Pancreas (tissue), 10 donors: ENCODE measurements at regions not wholly inside any gene's neighbourhood (a gene's known extent, or its start where the extent isn't known, plus 50 kb on each side); places are given as distances from the start of the nearest gene placed in this dataset.

Experiments used
- ATAC-seq, 4 donors: fragments of 200-7000 bp; cut with Tn5 transposase; one replicate each; pipeline versions ENCODE4 v1.8.0 to v1.9.1; 2020; ENCODE audit warnings: mild to moderate bottlenecking in 4 of 4, moderate library complexity in 4 of 4
- DNase-seq, 6 donors: peaks; one replicate each; pipeline ENCODE4 v3.0.0-alpha.2; 2020
- FAIRE-seq: peaks from 2 replicates; lab custom pipeline; 2012; peaks lifted over from hg19 to GRCh38; lab: Jason Lieb, UNC
- H3K27ac ChIP-seq, 4 donors: fragments of 200-600 bp; sonication (generic); 1 replicate in 3 of 4; 2 replicates in 1 of 4; pipeline versions ENCODE4 v1.5.0 to v1.8.0; 2020
- H3K27me3 ChIP-seq, 4 donors: fragments of 200-600 bp; one replicate each; pipeline ENCODE4 v1.8.0; 2021
- H3K36me3 ChIP-seq, 3 donors: fragments of 200-600 bp; sonication (generic) in 1 of 3; one replicate each; pipeline versions ENCODE4 v1.5.0 to v1.8.0; 2020 to 2021
- H3K4me1 ChIP-seq, 3 donors: fragments of 200-600 bp; one replicate each; pipeline ENCODE4 v1.8.0; 2021
- H3K4me3 ChIP-seq, 4 donors: fragments of 200-600 bp; sonication (generic) in 2 of 4; one replicate each; pipeline versions ENCODE4 v1.5.0 to v1.8.0; 2020 to 2021
- H3K9me3 ChIP-seq, 4 donors: fragments of 200-600 bp; one replicate each; pipeline ENCODE4 v1.8.0; 2021
- WGBS, 2 donors: extraction: QIAGEN DNeasy Blood & Tissue Kit; methylation state at CpG; one replicate each; pipeline ENCODE4 v1.1.7; 2013; 5-methylcytosine and 5-hydroxymethylcytosine counted together
- intact Hi-C, 3 donors: fragments of 100-400 bp; cut with DNase I; formaldehyde crosslinking; loops; one replicate each; pipeline versions ENCODE4 v1.11.1 to v1.14.2; 2022
- TF ChIP-seq, protein P1 (sequence below), 4 donors: fragments of 200-600 bp; sonication (generic) in 3 of 4; IDR thresholded peaks; one replicate each; pipeline versions ENCODE4 v1.5.0 to v1.8.0; 2021; ENCODE audit warnings: antibody characterized with exemption in 4 of 4
- donor health status: healthy with polysubstance abuse.
- donor health status: DM: no; HTN: no; CAD: no; lungs with moderate emphysema.
- donor health status: DM: no; HTN: no; CAD: no.
- donor health status: control.
- donor health status: control.
- donor health status: Bipolar disorder and iron deficiency.
- donor health status: DM: yes; HTN: yes; CAD: no.
- donor health status: DM: no; HTN: no; CAD: no.
- donor health status: DM: no; HTN: no; CAD: no.
- donor health status: DM: yes; HTN: yes; CAD: no.

DNA sequence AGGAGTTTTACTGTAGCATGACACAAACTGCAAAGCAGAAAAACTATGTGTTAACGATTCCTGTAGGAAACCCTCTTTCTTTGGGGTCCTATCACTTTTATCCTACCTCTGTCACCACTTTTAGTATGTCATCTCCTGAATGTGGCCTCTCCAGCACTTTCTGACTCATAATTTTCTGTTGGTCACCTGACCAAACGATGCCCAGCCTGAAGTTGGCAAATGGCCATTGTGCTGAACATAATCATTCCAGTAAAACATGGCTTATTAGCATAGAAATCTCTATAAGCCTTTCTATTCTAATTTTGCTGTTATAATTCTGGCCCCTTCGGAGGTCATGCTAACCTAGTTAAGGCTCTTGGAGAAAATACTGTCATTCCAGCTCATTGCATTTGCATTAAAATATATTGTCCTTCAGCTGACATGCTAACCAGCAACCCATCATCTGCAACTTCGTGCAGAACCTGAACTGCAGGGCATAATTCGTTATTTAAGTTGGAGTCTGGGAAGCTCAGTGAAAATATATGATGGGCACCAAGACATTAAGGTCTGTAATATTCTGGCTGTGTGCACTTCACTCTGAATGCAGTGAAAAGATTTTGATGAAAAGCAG is 140.3 kb downstream of the NMUR2 start:
- ATAC-seq: no peak

DNA sequence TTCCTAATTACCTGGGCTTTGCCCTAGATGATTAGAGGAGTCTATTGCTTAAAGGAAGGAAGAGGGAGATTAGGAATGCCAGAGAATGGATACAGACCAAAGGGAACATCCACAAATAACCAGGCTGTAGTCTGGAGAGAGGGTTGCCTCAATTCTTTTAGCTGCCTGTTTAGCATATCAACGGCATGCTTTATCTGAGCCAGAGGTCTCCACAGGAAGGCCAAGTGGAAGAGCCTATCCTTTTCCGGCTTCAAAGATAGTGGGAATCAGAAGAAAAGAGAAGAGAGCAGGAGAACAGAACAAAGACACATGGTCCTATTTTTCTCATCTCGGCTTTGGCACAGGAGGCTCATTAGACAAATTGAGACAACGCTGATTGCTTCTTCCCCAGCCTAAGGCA is 142.4 kb downstream of the NMUR2 start:
- DNase-seq: no peak
- no peaks in the 10 kb centered on the region for H3K4me1 ChIP-seq
- ATAC-seq: no peak
- intact Hi-C loops: no loop called here
- H3K27ac ChIP-seq: no peak overlapping the region
- H3K9me3 ChIP-seq: no peaks in the 10 kb centered on the region
- TF ChIP-seq, protein P1, sequence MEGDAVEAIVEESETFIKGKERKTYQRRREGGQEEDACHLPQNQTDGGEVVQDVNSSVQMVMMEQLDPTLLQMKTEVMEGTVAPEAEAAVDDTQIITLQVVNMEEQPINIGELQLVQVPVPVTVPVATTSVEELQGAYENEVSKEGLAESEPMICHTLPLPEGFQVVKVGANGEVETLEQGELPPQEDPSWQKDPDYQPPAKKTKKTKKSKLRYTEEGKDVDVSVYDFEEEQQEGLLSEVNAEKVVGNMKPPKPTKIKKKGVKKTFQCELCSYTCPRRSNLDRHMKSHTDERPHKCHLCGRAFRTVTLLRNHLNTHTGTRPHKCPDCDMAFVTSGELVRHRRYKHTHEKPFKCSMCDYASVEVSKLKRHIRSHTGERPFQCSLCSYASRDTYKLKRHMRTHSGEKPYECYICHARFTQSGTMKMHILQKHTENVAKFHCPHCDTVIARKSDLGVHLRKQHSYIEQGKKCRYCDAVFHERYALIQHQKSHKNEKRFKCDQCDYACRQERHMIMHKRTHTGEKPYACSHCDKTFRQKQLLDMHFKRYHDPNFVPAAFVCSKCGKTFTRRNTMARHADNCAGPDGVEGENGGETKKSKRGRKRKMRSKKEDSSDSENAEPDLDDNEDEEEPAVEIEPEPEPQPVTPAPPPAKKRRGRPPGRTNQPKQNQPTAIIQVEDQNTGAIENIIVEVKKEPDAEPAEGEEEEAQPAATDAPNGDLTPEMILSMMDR (IDR thresholded peaks at IDR 0.05): no peak
- 43 to 45% methylated on average over 4 of the region's 4 CpGs for whole genome bisulfite sequencing, 2 donors
- no peak for FAIRE-seq
- no peaks in the 10 kb centered on the region for H3K27me3 ChIP-seq
- H3K4me3 ChIP-seq: no peak overlapping the region
- H3K36me3 ChIP-seq: no peaks in the 10 kb centered on the region

More for the DNA sequence above, 140.3 kb downstream of the NMUR2 start:
- no peak overlapping the region for H3K27ac ChIP-seq
- H3K9me3 ChIP-seq: no peaks in the 10 kb centered on the region
- 34 to 42% methylated on average over 5 of the region's 5 CpGs for WGBS, 2 donors
- no peak overlapping the region for H3K4me3 ChIP-seq
- TF ChIP-seq, protein P1 (IDR thresholded peaks at IDR 0.05): no peak
- H3K36me3 ChIP-seq: no peaks in the 10 kb centered on the region
- FAIRE-seq (no peak), DNase-seq (no peak)
- H3K4me1 ChIP-seq: no peaks in the 10 kb centered on the region
- intact Hi-C loops: no loop called here
- H3K27me3 ChIP-seq: no peaks in the 10 kb centered on the region

GRCh38 chr5:152260940-152261339 is 144.1 kb downstream of the NMUR2 start:
- H3K27me3 ChIP-seq: no peaks in the 10 kb centered on the region
- 66 to 74% methylated on average over 7 of the region's 7 CpGs for WGBS, 2 donors
- H3K4me3 ChIP-seq: no peak overlapping the region
- ATAC-seq (no peak), DNase-seq (no peak), FAIRE-seq (no peak)
- no peaks in the 10 kb centered on the region for H3K9me3 ChIP-seq
- TF ChIP-seq, protein P1 (IDR thresholded peaks at IDR 0.05): no peak
- H3K4me1 ChIP-seq: no peaks in the 10 kb centered on the region
- H3K27ac ChIP-seq: no peak overlapping the region
- intact Hi-C loops: no loop called here
- no peaks in the 10 kb centered on the region for H3K36me3 ChIP-seq

GRCh38 chr5:152259702-152260101 is 145.4 kb downstream of the NMUR2 start:
- Histone ChIP-seq H3K9me3 (no peaks in the 10 kb centered on the region), H3K27me3 (no peaks in the 10 kb centered on the region), H3K4me3 (no peak overlapping the region), H3K36me3 (no peaks in the 10 kb centered on the region), H3K27ac (no peak overlapping the region), H3K4me1 (no peaks in the 10 kb centered on the region)
- DNase-seq (no peak), FAIRE-seq (no peak), ATAC-seq (no peak)
- TF ChIP-seq, protein P1 (IDR thresholded peaks at IDR 0.05): no peak
- 29 to 30% methylated on average over 1 of the region's 1 CpG for WGBS, 2 donors
- intact Hi-C loops: no loop called here

DNA sequence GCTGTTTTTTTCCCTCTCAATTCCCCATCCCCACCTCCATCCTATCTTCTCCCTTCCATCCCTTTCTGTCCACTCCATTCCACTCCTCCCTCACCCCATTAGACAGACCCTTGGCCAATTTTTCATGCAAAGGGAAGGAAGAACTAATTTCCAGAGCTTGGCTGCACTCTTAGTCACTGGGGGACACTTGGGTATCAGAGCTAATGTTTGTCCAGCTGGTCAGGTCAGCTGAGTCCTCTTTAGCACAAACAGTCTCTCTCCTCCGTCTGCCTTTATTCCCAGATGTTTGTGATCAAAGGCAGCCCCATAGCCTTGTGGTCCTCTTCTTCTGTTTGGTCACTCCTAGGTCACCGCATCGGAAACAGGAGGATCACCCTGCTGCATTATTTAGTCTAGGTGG is 148.5 kb downstream of the NMUR2 start:
- Histone ChIP-seq H3K27ac (no peak overlapping the region), H3K4me1 (no peaks in the 10 kb centered on the region), H3K36me3 (no peaks in the 10 kb centered on the region), H3K27me3 (no peaks in the 10 kb centered on the region), H3K9me3 (no peaks in the 10 kb centered on the region), H3K4me3 (no peak overlapping the region)
- peak in 1 of 4 donors; percentile 35 for ATAC-seq
- 14 to 25% methylated on average over 3 of the region's 3 CpGs for WGBS, 2 donors
- FAIRE-seq: no peak
- DNase-seq: no peak
- TF ChIP-seq, protein P1 (IDR thresholded peaks at IDR 0.05): no peak
- intact Hi-C loops: no loop called here
